Cardiac fibroblast (primary cell): ENCODE measurements at regions not wholly inside any gene's neighbourhood (a gene's known extent, or its start where the extent isn't known, plus 50 kb on each side); places are given as distances from the start of the nearest gene placed in this dataset.
A peak's percentile ranks its signal among the peaks of the same experiment; 100 is the strongest.

Experiments
- DNase-seq, 2 donors: peaks; one replicate each; pipeline versions ENCODE4 v3.0.0 to v3.0.0-alpha.2; 2010; ENCODE audit warnings: low read depth in 2 of 2
- H3K4me3 ChIP-seq, 2 donors: replicated peaks in 1 of 2; 1 replicate in 1 of 2; 2 replicates in 1 of 2; pipeline ENCODE4 v1.5.1; 2011; ENCODE audit warnings: low read depth in 2 of 2, low read length in 2 of 2, mild to moderate bottlenecking in 2 of 2, moderate library complexity in 1 of 2
- TF ChIP-seq, protein P1 (sequence below): IDR thresholded peaks from one replicate; pipeline ENCODE4 v1.5.1; 2011; ENCODE audit warnings: low read depth, mild to moderate bottlenecking, low read length, inconsistent platforms

DNA sequence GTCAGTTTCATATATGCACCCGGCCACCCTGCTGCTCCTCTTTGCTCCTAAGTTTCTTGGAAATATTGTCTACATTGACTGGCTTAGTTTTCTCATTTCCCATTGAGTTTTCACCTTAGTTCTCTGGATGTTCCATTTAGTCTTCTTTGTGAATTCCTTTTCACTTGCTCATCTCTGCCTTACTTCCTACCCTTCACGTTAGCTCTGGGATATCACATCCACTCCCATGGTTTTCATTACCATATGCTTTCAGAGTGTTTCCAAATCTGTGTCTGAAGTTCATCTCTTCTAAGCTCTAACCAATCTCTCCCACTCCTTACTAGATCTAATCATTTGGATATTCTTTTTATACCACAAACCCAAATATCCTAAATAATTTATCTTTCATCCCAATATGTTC, 226.4 kb downstream of the FAM76B start:
- no peak for DNase-seq
- TF ChIP-seq, protein P1, sequence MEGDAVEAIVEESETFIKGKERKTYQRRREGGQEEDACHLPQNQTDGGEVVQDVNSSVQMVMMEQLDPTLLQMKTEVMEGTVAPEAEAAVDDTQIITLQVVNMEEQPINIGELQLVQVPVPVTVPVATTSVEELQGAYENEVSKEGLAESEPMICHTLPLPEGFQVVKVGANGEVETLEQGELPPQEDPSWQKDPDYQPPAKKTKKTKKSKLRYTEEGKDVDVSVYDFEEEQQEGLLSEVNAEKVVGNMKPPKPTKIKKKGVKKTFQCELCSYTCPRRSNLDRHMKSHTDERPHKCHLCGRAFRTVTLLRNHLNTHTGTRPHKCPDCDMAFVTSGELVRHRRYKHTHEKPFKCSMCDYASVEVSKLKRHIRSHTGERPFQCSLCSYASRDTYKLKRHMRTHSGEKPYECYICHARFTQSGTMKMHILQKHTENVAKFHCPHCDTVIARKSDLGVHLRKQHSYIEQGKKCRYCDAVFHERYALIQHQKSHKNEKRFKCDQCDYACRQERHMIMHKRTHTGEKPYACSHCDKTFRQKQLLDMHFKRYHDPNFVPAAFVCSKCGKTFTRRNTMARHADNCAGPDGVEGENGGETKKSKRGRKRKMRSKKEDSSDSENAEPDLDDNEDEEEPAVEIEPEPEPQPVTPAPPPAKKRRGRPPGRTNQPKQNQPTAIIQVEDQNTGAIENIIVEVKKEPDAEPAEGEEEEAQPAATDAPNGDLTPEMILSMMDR = no peak
- no peak overlapping the region for H3K4me3 ChIP-seq

DNA sequence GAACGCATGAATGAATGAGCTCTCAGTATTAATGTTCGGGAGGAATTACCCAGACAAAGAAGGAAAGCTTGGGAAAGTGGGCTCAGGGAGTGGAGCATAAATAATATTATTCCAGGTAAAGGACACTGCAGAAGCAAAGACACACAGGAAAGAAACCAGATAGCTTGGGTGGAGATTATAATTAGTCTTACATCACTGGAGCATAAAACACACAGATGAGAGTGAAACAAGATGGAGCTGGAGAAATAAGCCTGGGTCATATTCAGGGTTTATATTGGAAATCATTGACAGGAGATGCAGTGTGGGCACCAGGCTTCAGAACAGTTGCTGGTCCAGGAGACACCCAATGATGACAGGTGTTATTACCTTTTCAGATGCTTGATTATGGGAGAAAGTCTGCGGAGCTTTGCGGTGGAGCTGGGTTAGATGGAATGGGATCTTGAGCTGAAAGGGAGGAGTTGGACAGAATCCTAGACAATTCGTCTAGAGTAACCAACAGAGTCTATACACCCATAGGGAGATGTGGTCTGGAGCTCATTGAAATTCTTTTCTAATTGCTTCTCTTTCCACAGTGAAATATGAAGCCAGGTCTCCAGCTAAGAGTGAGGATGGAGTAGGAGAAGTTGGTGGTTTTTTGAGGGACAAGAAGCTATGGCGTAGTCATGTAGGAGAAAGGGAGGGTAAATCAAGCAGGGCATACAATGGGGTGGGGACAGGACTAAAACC, 227.2 kb downstream of the FAM76B start:
- TF ChIP-seq, protein P1 = no peak
- no peak for DNase-seq
- H3K4me3 ChIP-seq = no peak overlapping the region

GRCh38 chr11:95559899-95560298, 229.7 kb downstream of the FAM76B start:
- H3K4me3 ChIP-seq = no peak overlapping the region
- TF ChIP-seq, protein P1 = no peak
- no peak for DNase-seq

DNA sequence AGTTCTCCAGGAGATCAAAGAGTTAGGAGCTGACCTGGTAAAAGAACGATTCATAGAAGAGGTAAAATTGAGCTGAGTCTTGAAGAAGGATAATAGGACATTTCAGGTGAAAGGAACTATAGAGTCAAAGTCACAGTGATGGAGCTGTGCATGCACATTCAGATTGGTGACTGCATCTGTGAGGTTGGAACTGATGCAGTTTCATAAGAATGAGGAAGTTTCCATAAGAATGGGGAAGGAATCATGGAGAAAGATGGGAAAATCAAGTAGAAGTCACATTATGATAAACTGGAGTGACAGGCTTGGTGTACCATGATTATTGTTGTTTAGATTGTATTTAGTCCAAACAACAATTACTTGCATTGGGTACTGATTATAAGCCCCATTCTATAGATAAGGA, 232.2 kb downstream of the FAM76B start:
- no peak for DNase-seq
- TF ChIP-seq, protein P1 = no peak
- H3K4me3 ChIP-seq = no peak overlapping the region

- TF ChIP-seq, protein P1 = no peak
- H3K4me3 ChIP-seq = no peak overlapping the region
- DNase-seq = peak; percentile 35 to 76
These were observed 233.0 kb downstream of the FAM76B start for GRCh38 chr11:95556342-95557163.

GRCh38 chr11:95556011-95556341, 233.6 kb downstream of the FAM76B start:
- H3K4me3 ChIP-seq = no peak overlapping the region
- TF ChIP-seq, protein P1 = no peak
- DNase-seq = no peak
